Spleen (tissue), 7 donors: ENCODE measurements at regions not wholly inside any gene's neighbourhood (a gene's known extent, or its start where the extent isn't known, plus 50 kb on each side); places are given as distances from the start of the nearest gene placed in this dataset.

ENCODE experiments used
- CTCF ChIP-seq, 11 experiments: fragments of 200-600 bp in 7 of 11; fragments of 450-650 bp in 4 of 11; sonication (generic) in 4 of 11; IDR thresholded peaks in 8 of 11; conservative IDR thresholded peaks in 3 of 11; 1 replicate in 7 of 11; 2 replicates in 4 of 11; pipeline versions ENCODE4 v1.4.0 to v1.8.0; 2016 to 2021; ENCODE audit warnings: antibody characterized with exemption in 11 of 11, inconsistent platforms in 4 of 11, mild to moderate bottlenecking in 1 of 11
- POLR2A ChIP-seq, 3 donors: fragments of 450-650 bp; IDR thresholded peaks; one replicate each; pipeline ENCODE4 v1.5.1; 2017; ENCODE audit warnings: antibody characterized with exemption in 3 of 3, mild to moderate bottlenecking in 1 of 3
- donor health status: DM: no; HTN: no; CAD: no; lungs with moderate emphysema.
- donor health status: DM: no; HTN: no; CAD: no.
- donor health status: DM: no; HTN: no; CAD: no.

- TF ChIP-seq POLR2A (IDR thresholded peaks at IDR 0.05): no peak
- TF ChIP-seq CTCF (IDR thresholded peaks at IDR 0.05 in 8 of 11, conservative IDR thresholded peaks at IDR 0.05 in 3 of 11): no peak
Observed at GRCh38 chr7:131610007-131610406, 53.6 kb upstream of the PODXL start.
